ENCODE measurements at regions not wholly inside any gene's neighbourhood (a gene's known extent, or its start where the extent isn't known, plus 50 kb on each side); places are given as distances from the start of the nearest gene placed in this dataset.
"Not testable (repeated sequence)": the region's sequence is repeated elsewhere in the genome, so short reads cannot be mapped to it uniquely, and the experiment has no call there.

DNA sequence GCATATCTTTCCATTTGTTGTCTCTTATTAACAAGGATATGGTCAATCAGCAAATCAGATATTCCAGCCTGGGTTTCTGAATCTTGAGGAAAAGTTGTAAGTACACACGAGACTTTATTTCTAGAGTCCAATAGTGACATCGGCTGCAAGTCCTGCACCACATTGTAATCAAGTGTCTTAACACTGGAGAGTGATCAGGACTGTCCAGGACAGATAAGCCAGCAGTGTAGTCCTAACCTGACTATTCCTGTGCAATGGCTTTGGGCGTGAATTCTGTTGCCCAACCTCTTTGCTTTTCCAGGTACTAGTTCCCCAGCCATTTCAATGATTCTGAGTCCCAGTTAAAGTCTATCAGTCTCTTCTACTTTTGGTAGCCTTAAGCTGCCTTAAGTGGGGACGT is 395.0 kb downstream of the PCDH10 start:
- DNase-seq (ENCODE audit: low read depth) = no peak
- H3K4me3 ChIP-seq (ENCODE audit: low read depth, low read length) = no peak overlapping the region
- no peaks in the 10 kb centered on the region for H3K27me3 ChIP-seq (ENCODE audit: control insufficient read depth, insufficient read depth, low read length)
- TF ChIP-seq, protein P1, sequence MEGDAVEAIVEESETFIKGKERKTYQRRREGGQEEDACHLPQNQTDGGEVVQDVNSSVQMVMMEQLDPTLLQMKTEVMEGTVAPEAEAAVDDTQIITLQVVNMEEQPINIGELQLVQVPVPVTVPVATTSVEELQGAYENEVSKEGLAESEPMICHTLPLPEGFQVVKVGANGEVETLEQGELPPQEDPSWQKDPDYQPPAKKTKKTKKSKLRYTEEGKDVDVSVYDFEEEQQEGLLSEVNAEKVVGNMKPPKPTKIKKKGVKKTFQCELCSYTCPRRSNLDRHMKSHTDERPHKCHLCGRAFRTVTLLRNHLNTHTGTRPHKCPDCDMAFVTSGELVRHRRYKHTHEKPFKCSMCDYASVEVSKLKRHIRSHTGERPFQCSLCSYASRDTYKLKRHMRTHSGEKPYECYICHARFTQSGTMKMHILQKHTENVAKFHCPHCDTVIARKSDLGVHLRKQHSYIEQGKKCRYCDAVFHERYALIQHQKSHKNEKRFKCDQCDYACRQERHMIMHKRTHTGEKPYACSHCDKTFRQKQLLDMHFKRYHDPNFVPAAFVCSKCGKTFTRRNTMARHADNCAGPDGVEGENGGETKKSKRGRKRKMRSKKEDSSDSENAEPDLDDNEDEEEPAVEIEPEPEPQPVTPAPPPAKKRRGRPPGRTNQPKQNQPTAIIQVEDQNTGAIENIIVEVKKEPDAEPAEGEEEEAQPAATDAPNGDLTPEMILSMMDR (IDR thresholded peaks at IDR 0.05; ENCODE audit: insufficient read depth, low read depth, low read length) = no peak
- ChIA-PET CTCF (no interaction called here), POLR2A (no interaction called here)
- no peaks in the 10 kb centered on the region for H3K36me3 ChIP-seq (ENCODE audit: control insufficient read depth, insufficient read depth, low read length)

DNA sequence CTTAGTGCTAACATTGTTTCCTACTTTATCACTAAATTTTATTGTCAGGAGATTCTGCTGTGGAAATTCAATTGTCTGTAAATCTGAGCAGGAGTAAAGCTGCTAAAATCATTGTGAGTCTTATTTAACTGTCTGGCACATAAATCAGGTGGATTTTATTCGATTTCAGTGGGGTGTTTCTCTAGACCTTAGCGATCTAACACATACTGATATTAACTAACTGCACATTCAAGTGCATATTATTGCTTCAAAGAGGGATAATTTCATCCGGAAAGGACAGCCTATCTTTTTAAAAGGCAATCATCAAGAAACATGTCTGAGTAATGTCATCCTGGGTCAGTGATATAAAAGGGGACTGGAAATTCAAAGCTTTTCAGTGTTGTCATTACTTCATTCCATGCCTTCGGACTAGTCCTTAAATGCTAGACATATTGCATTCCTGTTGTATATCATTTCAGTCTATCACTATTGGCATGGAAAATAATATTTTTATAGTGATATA is 388.7 kb downstream of the PCDH10 start:
- Histone ChIP-seq H3K4me3 (ENCODE audit: low read depth, low read length) (no peak overlapping the region), H3K27me3 (ENCODE audit: control insufficient read depth, insufficient read depth, low read length) (no peaks in the 10 kb centered on the region), H3K36me3 (ENCODE audit: control insufficient read depth, insufficient read depth, low read length) (no peaks in the 10 kb centered on the region)
- ChIA-PET POLR2A (no interaction called here), CTCF (no interaction called here)
- DNase-seq (ENCODE audit: low read depth) = no peak
- TF ChIP-seq, protein P1 (IDR thresholded peaks at IDR 0.05; ENCODE audit: insufficient read depth, low read depth, low read length) = no peak

DNA sequence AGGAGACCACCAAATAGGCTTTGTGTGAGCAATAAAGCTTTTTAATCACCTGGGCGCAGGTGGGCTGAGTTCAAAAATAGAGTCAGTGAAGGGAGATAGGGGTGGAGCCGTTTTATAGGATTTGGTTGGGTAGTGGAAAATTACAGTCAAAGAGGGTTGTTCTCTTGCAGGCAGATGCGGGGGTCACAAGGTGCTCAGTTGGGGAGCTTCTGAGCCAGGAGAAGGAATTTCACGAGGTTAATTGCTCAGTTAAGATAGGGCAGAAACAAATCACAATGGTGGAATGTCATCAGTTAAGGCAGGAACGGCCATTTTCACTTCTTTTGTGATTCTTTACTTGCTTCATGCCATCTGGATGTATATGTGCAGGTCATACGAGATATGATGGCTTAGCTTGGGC is 385.1 kb downstream of the PCDH10 start:
- H3K36me3 ChIP-seq (ENCODE audit: control insufficient read depth, insufficient read depth, low read length); DNase-seq (ENCODE audit: low read depth); CTCF ChIA-PET; H3K4me3 ChIP-seq (ENCODE audit: low read depth, low read length); H3K27me3 ChIP-seq (ENCODE audit: control insufficient read depth, insufficient read depth, low read length): not testable (repeated sequence)
- POLR2A ChIA-PET = interaction anchor here (0.8 kb wide), 1 partner anchor 100 kb away, joined by 5 read pairs; no protein-coding TSS in a partner anchor

DNA sequence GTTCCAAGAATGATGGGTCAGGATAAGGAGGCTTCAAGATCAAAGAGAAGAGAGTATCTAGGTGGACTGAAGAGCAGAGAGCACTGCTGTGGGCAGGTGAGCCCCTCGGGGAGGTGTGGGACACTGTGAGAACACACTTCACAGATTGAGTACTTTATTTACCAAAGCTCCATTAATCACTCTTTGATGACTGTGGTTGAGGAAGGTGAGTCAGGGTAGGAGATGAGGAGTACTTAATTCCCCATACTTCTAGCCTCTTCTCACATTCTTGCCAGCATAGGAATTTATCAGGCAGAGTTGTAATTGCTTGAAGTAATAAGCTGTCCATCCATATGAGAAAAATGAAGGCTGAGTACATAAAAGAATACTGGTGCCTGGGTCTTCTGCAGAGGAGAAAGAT is 375.3 kb downstream of the PCDH10 start:
- Histone ChIP-seq H3K27me3 (ENCODE audit: control insufficient read depth, insufficient read depth, low read length) (no peaks in the 10 kb centered on the region), H3K36me3 (ENCODE audit: control insufficient read depth, insufficient read depth, low read length) (no peaks in the 10 kb centered on the region), H3K4me3 (ENCODE audit: low read depth, low read length) (no peak overlapping the region)
- ChIA-PET POLR2A (no interaction called here), CTCF (no interaction called here)
- no peak for DNase-seq (ENCODE audit: low read depth)
- TF ChIP-seq, protein P1 (IDR thresholded peaks at IDR 0.05; ENCODE audit: insufficient read depth, low read depth, low read length) = no peak

DNA sequence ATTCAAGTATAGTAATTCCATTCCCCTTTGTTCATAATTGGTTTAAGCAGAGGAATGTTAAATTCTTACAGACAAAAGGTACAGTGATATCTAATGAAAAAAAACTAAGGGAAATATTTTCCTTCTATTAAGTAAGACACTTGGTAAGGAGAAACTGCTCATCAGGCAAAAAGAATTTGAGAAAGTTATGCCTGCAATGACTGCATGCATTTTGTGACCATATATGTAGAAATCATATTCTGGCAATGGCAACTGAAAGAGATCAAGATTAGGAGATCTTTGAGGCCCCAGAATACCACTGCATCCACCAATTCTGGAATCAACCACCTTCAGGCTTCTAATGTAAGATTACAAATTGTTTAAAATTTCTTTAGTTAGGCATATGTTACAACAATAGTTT is 364.8 kb downstream of the PCDH10 start:
- TF ChIP-seq, protein P1 (IDR thresholded peaks at IDR 0.05; ENCODE audit: insufficient read depth, low read depth, low read length) = no peak
- no peaks in the 10 kb centered on the region for H3K36me3 ChIP-seq (ENCODE audit: control insufficient read depth, insufficient read depth, low read length)
- H3K27me3 ChIP-seq (ENCODE audit: control insufficient read depth, insufficient read depth, low read length) = no peaks in the 10 kb centered on the region
- H3K4me3 ChIP-seq (ENCODE audit: low read depth, low read length) = no peak overlapping the region
- ChIA-PET POLR2A (no interaction called here), CTCF (no interaction called here)
- no peak for DNase-seq (ENCODE audit: low read depth)

DNA sequence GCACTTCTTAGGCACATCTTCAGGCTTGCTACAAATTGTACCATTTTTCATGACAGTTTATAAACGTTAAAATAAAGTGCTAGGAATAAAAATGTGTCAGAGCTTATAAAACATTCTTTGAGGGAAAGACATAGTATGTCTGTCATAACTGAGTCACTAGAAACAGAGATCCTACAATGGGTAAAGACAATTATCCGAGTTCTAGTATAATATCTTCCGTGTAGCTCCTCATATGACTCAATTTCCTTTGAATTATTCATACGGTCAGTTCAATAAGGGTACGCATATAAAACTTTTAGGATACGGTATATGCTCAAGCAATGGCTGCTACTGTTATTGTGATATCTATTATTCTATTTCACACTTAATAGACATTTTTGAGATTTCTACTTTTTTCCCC is 349.1 kb downstream of the PCDH10 start:
- POLR2A ChIA-PET = no interaction called here
- Histone ChIP-seq H3K36me3 (ENCODE audit: control insufficient read depth, insufficient read depth, low read length) (no peaks in the 10 kb centered on the region), H3K4me3 (ENCODE audit: low read depth, low read length) (no peak overlapping the region), H3K27me3 (ENCODE audit: control insufficient read depth, insufficient read depth, low read length) (no peaks in the 10 kb centered on the region)
- CTCF ChIA-PET = no interaction called here
- DNase-seq (ENCODE audit: low read depth) = no peak
- TF ChIP-seq, protein P1 (IDR thresholded peaks at IDR 0.05; ENCODE audit: insufficient read depth, low read depth, low read length) = no peak
